Activated naive CD8-positive, alpha-beta T cell treated with anti-CD3 and anti-CD28 coated beads, Interleukin-2, amount 10 ng/mL, durations not matched to agents 7 days and 5 days (primary cell): ENCODE measurements at regions not wholly inside any gene's neighbourhood (a gene's known extent, or its start where the extent isn't known, plus 50 kb on each side); places are given as distances from the start of the nearest gene placed in this dataset.
"Not testable (repeated sequence)": the region's sequence is repeated elsewhere in the genome, so short reads cannot be mapped to it uniquely, and the experiment has no call there.

Experiments
- ATAC-seq: fragments of 150-1000 bp; cut with Tn5 transposase; one replicate; pipeline ENCODE4 v1.10.0; 2021; ENCODE audit warnings: low read depth, moderate library complexity
- POLR2A ChIA-PET: fragments of 350-600 bp; sonication (Branson Sonifier 250); formaldehyde crosslinking; loops from one replicate; lab custom pipeline; 2021; ENCODE audit warnings: antibody characterized with exemption; lab: Charles Lee
- DNase-seq: peaks from one replicate; pipeline ENCODE4 v3.0.0; 2021
- H3K27ac Mint-ChIP-seq: one replicate; pipeline ENCODE4 v1.8.0; 2022; ENCODE audit warnings: mild to moderate bottlenecking, mixed read lengths
- H3K27me3 Mint-ChIP-seq: one replicate; pipeline ENCODE4 v1.8.0; 2022; ENCODE audit warnings: mild to moderate bottlenecking, moderate library complexity, mixed read lengths
- H3K36me3 Mint-ChIP-seq: one replicate; pipeline ENCODE4 v1.8.0; 2021; ENCODE audit warnings: mild to moderate bottlenecking, mixed read lengths
- H3K4me1 Mint-ChIP-seq: one replicate; pipeline ENCODE4 v1.8.0; 2021; ENCODE audit warnings: mixed read lengths
- H3K4me3 Mint-ChIP-seq: one replicate; pipeline ENCODE4 v1.8.0; 2022; ENCODE audit warnings: mild to moderate bottlenecking, moderate library complexity, mixed read lengths
- H3K9me3 Mint-ChIP-seq: one replicate; pipeline ENCODE4 v1.8.0; 2021; ENCODE audit warnings: mixed read lengths

GRCh38 chr6:69571234-69571633, 225.6 kb downstream of the LMBRD1 start:
- Mint-ChIP-seq H3K4me3 (no peak overlapping the region), H3K9me3 (peaks cover 3% of the 10 kb centered on the region), H3K27me3 (peaks cover 3% of the 10 kb centered on the region), H3K4me1 (no peaks in the 10 kb centered on the region), H3K36me3 (no peaks in the 10 kb centered on the region), H3K27ac (no peak overlapping the region)
- DNase-seq = no peak
- POLR2A ChIA-PET = no interaction called here
- ATAC-seq = no peak

DNA sequence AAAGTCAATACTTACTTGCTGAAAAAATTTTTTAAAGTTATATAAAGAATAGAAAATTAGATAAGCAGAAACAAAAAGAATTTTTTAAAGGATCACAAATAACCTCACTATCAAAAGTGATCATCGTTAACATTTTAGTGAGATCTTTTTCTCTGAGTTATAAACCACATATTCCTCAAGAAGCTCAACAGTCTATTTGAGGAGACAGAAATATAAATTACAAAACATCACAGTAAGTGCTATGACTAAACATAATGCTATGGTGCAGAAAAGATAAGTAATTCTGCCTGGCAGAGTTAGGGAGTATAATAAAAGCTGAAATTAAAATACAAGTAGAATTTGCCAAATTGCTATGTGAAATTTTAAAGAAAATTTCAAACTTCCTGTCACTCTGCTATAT, 226.7 kb downstream of the LMBRD1 start:
- peaks cover 3% of the 10 kb centered on the region for H3K27me3 Mint-ChIP-seq
- POLR2A ChIA-PET = no interaction called here
- ATAC-seq (no peak), DNase-seq (no peak)
- no peaks in the 10 kb centered on the region for H3K36me3 Mint-ChIP-seq
- H3K9me3 Mint-ChIP-seq = peaks cover 5% of the 10 kb centered on the region
- no peak overlapping the region for H3K4me3 Mint-ChIP-seq
- no peaks in the 10 kb centered on the region for H3K4me1 Mint-ChIP-seq
- H3K27ac Mint-ChIP-seq = no peak overlapping the region

DNA sequence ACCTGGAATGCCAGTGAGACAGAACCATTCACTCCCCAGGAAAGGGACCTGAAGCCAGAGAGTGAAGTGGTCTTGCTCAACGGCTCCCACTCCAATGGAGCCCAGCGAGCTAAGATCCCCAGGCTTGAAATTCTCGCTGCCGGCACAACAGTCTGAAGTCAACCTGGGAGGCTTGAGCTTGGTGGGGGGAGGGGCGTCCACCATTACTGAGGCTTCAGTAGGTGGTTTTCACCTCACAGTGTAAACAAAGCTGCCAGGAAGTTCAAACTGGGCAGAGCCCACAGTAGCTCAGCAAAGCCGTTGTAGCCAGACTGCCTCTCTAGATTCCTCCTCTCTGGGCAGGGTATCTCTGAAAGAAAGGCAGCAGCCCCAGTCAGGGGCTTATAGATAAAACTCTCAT, 236.2 kb downstream of the LMBRD1 start:
- H3K4me3 Mint-ChIP-seq, H3K27ac Mint-ChIP-seq, H3K4me1 Mint-ChIP-seq, H3K36me3 Mint-ChIP-seq, POLR2A ChIA-PET, H3K9me3 Mint-ChIP-seq, ATAC-seq, DNase-seq, H3K27me3 Mint-ChIP-seq: not testable (repeated sequence)

DNA sequence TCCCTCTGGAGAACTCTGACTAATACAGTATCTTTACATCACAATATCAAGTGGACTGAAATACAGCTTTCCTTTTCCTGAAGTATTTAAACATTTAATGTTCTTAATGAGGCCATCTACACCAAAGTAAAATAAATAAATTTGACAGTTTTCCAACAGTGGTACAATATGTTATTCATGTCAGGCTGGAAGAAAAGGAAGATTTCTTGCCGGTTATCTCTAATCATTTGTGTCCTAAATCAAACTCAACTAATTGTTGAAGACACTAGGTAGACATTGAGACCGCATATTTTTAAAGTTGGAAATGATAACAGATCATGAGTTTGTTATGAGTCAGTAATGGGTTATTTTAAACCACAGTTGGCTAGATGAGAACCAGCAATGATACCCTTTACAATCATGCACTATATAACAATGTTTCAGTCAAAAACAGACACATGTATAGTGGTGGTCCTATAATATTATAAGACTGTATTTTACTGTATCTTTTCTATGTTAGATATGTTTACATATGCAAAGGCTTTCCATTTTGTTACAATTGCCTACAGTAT, 241.6 kb downstream of the LMBRD1 start:
- POLR2A ChIA-PET = no interaction called here
- H3K9me3 Mint-ChIP-seq = no peaks in the 10 kb centered on the region
- DNase-seq = no peak
- peaks cover 4% of the 10 kb centered on the region for H3K27me3 Mint-ChIP-seq
- H3K4me3 Mint-ChIP-seq = no peak overlapping the region
- H3K4me1 Mint-ChIP-seq = no peaks in the 10 kb centered on the region
- no peaks in the 10 kb centered on the region for H3K36me3 Mint-ChIP-seq
- H3K27ac Mint-ChIP-seq = no peak overlapping the region
- ATAC-seq = no peak

- POLR2A ChIA-PET = no interaction called here
- no peak for DNase-seq
- H3K9me3 Mint-ChIP-seq = peaks cover 3% of the 10 kb centered on the region
- no peak overlapping the region for H3K4me3 Mint-ChIP-seq
- H3K36me3 Mint-ChIP-seq = no peaks in the 10 kb centered on the region
- H3K4me1 Mint-ChIP-seq = no peaks in the 10 kb centered on the region
- no peak overlapping the region for H3K27ac Mint-ChIP-seq
- no peak for ATAC-seq
- no peaks in the 10 kb centered on the region for H3K27me3 Mint-ChIP-seq
Observed at GRCh38 chr6:69542494-69542893, 254.3 kb downstream of the LMBRD1 start.

GRCh38 chr6:69527921-69528476, 268.8 kb downstream of the LMBRD1 start:
- Mint-ChIP-seq H3K36me3 (no peaks in the 10 kb centered on the region), H3K27me3 (no peaks in the 10 kb centered on the region), H3K4me1 (no peaks in the 10 kb centered on the region), H3K4me3 (no peak overlapping the region), H3K9me3 (no peaks in the 10 kb centered on the region), H3K27ac (no peak overlapping the region)
- DNase-seq (no peak), ATAC-seq (no peak)
- POLR2A ChIA-PET = no interaction called here

DNA sequence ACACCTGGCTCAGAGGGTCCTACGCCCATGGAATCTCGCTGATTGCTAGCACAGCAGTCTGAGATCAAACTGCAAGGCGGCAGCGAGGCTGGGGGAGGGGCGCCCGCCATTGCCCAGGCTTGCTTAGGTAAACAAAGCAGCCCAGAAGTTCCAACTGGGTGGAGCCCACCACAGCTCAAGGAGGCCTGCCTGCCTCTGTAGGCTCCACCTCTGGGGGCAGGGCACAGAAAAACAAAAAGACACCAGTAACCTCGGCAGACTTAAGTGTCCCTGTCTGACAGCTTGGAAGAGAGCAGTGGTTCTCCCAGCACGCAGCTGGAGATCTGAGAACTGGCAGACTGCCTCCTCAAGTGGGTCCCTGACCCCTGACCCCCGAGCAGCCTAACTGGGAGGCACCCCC, 281.3 kb downstream of the LMBRD1 start:
- H3K36me3 Mint-ChIP-seq, H3K27me3 Mint-ChIP-seq, ATAC-seq, POLR2A ChIA-PET, DNase-seq, H3K4me3 Mint-ChIP-seq, H3K27ac Mint-ChIP-seq, H3K9me3 Mint-ChIP-seq, H3K4me1 Mint-ChIP-seq: not testable (repeated sequence)

DNA sequence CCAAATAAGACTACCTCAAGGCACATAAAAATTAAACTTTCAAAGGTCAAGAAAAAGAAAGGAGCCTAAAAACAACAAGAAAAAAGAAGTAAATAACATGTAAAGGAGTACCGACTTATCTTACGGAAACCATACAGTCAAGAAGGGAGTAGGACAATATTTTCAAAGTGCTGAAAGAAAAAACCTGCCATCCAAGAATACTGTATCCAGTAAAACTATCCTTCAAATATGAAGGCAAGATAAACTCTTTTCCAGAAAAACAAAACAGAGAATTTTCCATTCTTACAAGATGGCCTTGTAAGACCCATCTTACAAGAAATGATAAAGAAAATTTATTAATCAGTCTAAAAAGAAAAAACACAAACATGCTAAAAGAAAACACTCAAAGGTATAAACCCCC, 302.2 kb downstream of the LMBRD1 start:
- no peaks in the 10 kb centered on the region for H3K27me3 Mint-ChIP-seq
- H3K4me1 Mint-ChIP-seq = no peaks in the 10 kb centered on the region
- ATAC-seq (no peak), DNase-seq (no peak)
- H3K4me3 Mint-ChIP-seq = no peak overlapping the region
- H3K27ac Mint-ChIP-seq = no peak overlapping the region
- H3K36me3 Mint-ChIP-seq = no peaks in the 10 kb centered on the region
- no peaks in the 10 kb centered on the region for H3K9me3 Mint-ChIP-seq
- POLR2A ChIA-PET = no interaction called here

DNA sequence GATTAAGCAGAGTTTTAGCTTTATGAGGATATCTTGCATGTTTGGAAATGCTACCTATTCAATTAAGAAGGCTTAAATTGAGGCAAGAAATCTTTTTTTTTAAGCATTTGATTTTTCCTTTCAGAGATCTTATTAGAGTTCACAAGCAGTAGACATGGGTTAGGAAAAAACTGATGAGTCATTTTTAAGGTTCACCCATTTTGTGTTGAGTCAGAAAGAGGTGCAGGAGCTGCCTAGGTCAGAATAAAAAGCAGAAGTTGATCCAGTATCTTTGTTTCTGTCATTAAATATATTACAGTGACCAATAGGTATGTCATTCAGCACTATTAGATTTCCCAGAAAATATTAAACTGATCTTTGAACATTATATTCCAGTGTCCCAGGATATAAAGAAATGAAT, 306.8 kb downstream of the LMBRD1 start:
- POLR2A ChIA-PET = no interaction called here
- DNase-seq (no peak), ATAC-seq (no peak)
- H3K9me3 Mint-ChIP-seq = no peaks in the 10 kb centered on the region
- H3K27me3 Mint-ChIP-seq = no peaks in the 10 kb centered on the region
- no peak overlapping the region for H3K4me3 Mint-ChIP-seq
- no peaks in the 10 kb centered on the region for H3K36me3 Mint-ChIP-seq
- no peaks in the 10 kb centered on the region for H3K4me1 Mint-ChIP-seq
- no peak overlapping the region for H3K27ac Mint-ChIP-seq

DNA sequence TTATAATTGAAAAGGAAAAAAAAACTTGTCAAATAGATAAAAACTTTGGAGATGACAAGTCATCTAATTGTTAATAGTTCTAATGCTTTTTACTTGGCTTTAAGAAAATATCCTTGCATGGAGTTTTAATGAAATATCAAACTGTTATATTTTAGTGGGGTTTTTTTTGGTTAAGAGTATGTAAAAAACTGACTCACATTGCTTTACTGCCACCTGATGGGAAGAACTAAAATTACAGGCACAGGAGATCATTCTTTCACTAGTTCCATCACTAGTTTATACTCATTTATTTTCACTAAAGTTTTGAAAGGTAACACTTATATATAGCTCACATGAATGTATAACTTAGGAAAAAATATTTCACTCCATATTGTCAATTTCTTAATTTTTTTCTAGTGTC, 309.1 kb downstream of the LMBRD1 start:
- H3K36me3 Mint-ChIP-seq = no peaks in the 10 kb centered on the region
- peaks cover 2% of the 10 kb centered on the region for H3K9me3 Mint-ChIP-seq
- no peaks in the 10 kb centered on the region for H3K4me1 Mint-ChIP-seq
- POLR2A ChIA-PET = no interaction called here
- no peak overlapping the region for H3K27ac Mint-ChIP-seq
- ATAC-seq (no peak), DNase-seq (no peak)
- H3K27me3 Mint-ChIP-seq = no peaks in the 10 kb centered on the region
- H3K4me3 Mint-ChIP-seq = no peak overlapping the region

DNA sequence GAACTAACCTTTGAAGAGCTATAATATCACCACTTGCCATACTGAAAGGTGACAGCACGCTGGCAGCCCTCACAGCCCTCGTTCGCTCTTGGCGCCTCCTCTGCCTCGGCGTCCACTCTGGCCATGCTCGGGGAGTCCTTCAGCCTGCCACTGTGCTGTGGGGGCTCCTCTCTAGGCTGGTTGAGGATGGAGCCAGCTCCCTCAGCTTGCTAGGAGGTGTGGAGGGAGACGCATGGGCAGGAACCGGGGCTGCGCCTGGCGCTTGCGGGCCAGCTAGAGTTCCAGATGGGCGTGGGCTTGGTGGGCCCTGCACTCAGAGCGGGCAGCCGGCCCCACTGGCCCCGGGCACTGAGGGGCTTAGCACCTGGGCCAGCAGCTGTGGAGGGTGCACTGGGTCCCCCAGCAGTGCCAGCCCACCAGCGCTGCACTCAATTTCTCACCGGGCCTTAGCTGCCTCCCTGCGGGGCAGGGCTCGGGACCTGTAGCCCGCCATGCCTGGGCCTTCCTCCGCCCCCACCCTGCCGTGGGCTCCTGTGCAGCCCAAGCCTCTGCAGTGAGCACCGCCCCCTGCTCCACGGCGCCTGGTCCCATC, 329.7 kb downstream of the LMBRD1 start:
- Mint-ChIP-seq H3K4me3 (no peak overlapping the region), H3K9me3 (peaks cover 2% of the 10 kb centered on the region), H3K27me3 (no peaks in the 10 kb centered on the region), H3K27ac (no peak overlapping the region), H3K4me1 (no peaks in the 10 kb centered on the region), H3K36me3 (no peaks in the 10 kb centered on the region)
- POLR2A ChIA-PET = no interaction called here
- DNase-seq = no peak
- no peak for ATAC-seq

DNA sequence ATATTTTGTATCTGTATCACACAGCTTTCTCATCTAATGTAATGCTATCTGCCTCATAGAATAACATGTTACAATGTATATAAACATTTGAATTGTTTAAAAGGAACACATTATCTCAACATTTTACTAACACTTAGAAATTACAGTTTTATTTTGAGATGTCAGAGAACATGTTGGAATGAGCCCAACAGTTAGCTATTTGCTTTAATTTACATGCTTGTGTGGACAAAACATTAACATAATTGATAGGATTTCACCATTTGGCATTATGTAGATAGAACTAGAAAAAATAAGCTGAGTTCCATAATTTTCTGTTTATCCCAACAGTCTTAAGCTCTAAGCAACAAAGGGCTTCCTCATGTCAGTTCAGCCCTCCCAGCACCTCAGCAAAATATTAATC, 330.9 kb downstream of the LMBRD1 start:
- Mint-ChIP-seq H3K4me3 (no peak overlapping the region), H3K27ac (no peak overlapping the region), H3K9me3 (peaks cover 2% of the 10 kb centered on the region), H3K27me3 (no peaks in the 10 kb centered on the region), H3K36me3 (no peaks in the 10 kb centered on the region), H3K4me1 (no peaks in the 10 kb centered on the region)
- no peak for DNase-seq
- POLR2A ChIA-PET = no interaction called here
- ATAC-seq = no peak

- Mint-ChIP-seq H3K27me3 (no peaks in the 10 kb centered on the region), H3K36me3 (no peaks in the 10 kb centered on the region), H3K4me3 (no peak overlapping the region), H3K4me1 (no peaks in the 10 kb centered on the region), H3K27ac (no peak overlapping the region), H3K9me3 (peaks cover 2% of the 10 kb centered on the region)
- DNase-seq = no peak
- no peak for ATAC-seq
- POLR2A ChIA-PET = no interaction called here
Observed at GRCh38 chr6:69456086-69456485, 340.7 kb downstream of the LMBRD1 start.

DNA sequence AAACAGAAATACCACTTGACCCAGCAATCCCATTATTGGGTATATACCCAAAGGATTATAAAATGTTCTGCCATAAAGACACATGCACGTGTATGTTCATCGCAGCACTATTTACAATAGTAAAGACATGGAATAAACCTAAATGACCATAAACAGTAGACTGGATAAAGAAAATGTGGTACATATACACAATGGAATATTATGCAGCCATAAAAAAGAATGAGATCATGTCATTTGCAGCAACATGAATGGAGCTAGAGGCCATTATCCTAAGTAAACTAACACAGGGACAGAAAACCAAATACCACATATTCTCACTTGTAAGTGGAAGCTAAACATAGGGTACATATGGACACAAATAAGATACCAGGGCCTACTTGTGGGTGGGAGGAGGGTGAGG, 342.2 kb downstream of the LMBRD1 start:
- DNase-seq, H3K4me1 Mint-ChIP-seq, H3K27ac Mint-ChIP-seq, H3K36me3 Mint-ChIP-seq, ATAC-seq, H3K9me3 Mint-ChIP-seq, POLR2A ChIA-PET, H3K27me3 Mint-ChIP-seq, H3K4me3 Mint-ChIP-seq: not testable (repeated sequence)
